Upper lobe of left lung (tissue), 6 donors: ENCODE measurements at regions not wholly inside any gene's neighbourhood (a gene's known extent, or its start where the extent isn't known, plus 50 kb on each side); places are given as distances from the start of the nearest gene placed in this dataset.
"Not testable (repeated sequence)": the region's sequence is repeated elsewhere in the genome, so short reads cannot be mapped to it uniquely, and the experiment has no call there.

Source experiments
- ATAC-seq, 2 donors: fragments of 200-7000 bp; cut with Tn5 transposase; one replicate each; pipeline ENCODE4 v1.9.1; 2022; ENCODE audit warnings: mild to moderate bottlenecking in 2 of 2, moderate library complexity in 2 of 2; ENCODE audit not compliant: low FRiP score in 2 of 2
- DNase-seq, 2 donors: peaks; one replicate each; pipeline ENCODE4 v3.0.0-alpha.2; 2019 to 2020
- H3K27ac ChIP-seq, 4 donors: fragments of 200-600 bp; sonication (generic); one replicate each; pipeline ENCODE4 v1.5.1; 2016 to 2019
- H3K27me3 ChIP-seq, 4 donors: fragments of 200-600 bp; sonication (generic); one replicate each; pipeline ENCODE4 v1.5.1; 2017 to 2019
- H3K36me3 ChIP-seq, 4 donors: fragments of 200-600 bp; sonication (generic); one replicate each; pipeline ENCODE4 v1.5.1; 2016 to 2019
- H3K4me1 ChIP-seq, 4 donors: fragments of 200-600 bp; sonication (generic); one replicate each; pipeline ENCODE4 v1.5.1; 2018 to 2019
- H3K4me3 ChIP-seq, 4 donors: fragments of 200-600 bp; sonication (generic); one replicate each; pipeline ENCODE4 v1.5.1; 2017 to 2019; ENCODE audit warnings: mild to moderate bottlenecking in 2 of 4, moderate library complexity in 1 of 4
- H3K9me3 ChIP-seq, 4 donors: fragments of 200-600 bp; sonication (generic); one replicate each; pipeline ENCODE4 v1.5.1; 2018 to 2019
- CTCF ChIP-seq, 6 experiments: fragments of 450-650 bp in 4 of 6; fragments of 200-600 bp in 2 of 6; sonication (generic) in 2 of 6; IDR thresholded peaks; one replicate each; pipeline ENCODE4 v1.5.1; 2016 to 2019; ENCODE audit warnings: antibody characterized with exemption in 6 of 6
- EP300 ChIP-seq, 4 donors: sonication (generic); formaldehyde crosslinking; IDR thresholded peaks; one replicate each; pipeline ENCODE4 v1.5.1; 2017; ENCODE audit warnings: antibody characterized with exemption in 4 of 4, control low read depth in 2 of 4
- POLR2A ChIP-seq, 4 donors: fragments of 450-650 bp; IDR thresholded peaks; one replicate each; pipeline ENCODE4 v1.5.1; 2016 to 2017; ENCODE audit warnings: antibody characterized with exemption in 4 of 4, mild to moderate bottlenecking in 2 of 4
- POLR2AphosphoS5 ChIP-seq, 2 donors: sonication (generic); formaldehyde crosslinking; IDR thresholded peaks; one replicate each; pipeline ENCODE4 v1.5.1; 2017; ENCODE audit warnings: antibody characterized with exemption in 2 of 2
- WGBS, 2 donors: methylation state at CpG; one replicate each; pipeline ENCODE4 v1.1.5; 2017 to 2018; 5-methylcytosine and 5-hydroxymethylcytosine counted together
- donor health status: DM: no; HTN: no; CAD: no; lungs with moderate emphysema.
- donor health status: DM: no; HTN: yes; CAD: no; lungs with severe emphysema.

- no peak overlapping the region for H3K4me3 ChIP-seq
- 72 to 74% methylated on average over 6 of the region's 6 CpGs for WGBS, 2 donors
- no peaks in the 10 kb centered on the region for H3K36me3 ChIP-seq
- no peaks in the 10 kb centered on the region for H3K9me3 ChIP-seq
- ATAC-seq, result no peak
- H3K27me3 ChIP-seq, result no peaks in the 10 kb centered on the region
- H3K4me1 ChIP-seq, result no peaks in the 10 kb centered on the region
- no peak overlapping the region for H3K27ac ChIP-seq
- TF ChIP-seq POLR2A (IDR thresholded peaks at IDR 0.05) (no peak), POLR2AphosphoS5 (IDR thresholded peaks at IDR 0.05) (no peak), EP300 (IDR thresholded peaks at IDR 0.05) (no peak), CTCF (IDR thresholded peaks at IDR 0.05) (no peak)
- no peak for DNase-seq
These were observed 185.4 kb upstream of the PFKP start for GRCh38 chr10:2881720-2882620.

DNA sequence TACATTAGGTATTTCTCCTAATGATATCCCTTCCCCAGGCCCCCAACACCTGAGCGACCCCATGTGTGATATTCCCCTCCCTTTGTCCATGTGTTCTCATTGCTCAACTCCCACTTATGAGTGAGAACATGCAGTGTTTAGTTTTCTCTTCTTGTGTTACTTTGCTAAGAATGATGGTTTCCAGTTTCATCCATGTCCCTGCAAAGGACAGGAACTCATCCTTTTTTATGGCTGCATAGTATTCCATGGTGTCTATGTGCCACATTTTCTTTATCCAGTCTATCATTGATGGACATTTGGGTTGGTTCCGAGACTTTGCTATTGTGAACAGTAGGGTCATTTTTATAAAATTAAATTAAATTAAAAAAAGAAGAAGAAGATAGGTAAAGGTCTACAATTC lies 187.3 kb upstream of the PFKP start:
- not testable (repeated sequence) for H3K9me3 ChIP-seq, H3K27me3 ChIP-seq, H3K27ac ChIP-seq, H3K4me1 ChIP-seq, DNase-seq, ATAC-seq, H3K4me3 ChIP-seq, H3K36me3 ChIP-seq
- 93 to 97% methylated on average over 2 of the region's 2 CpGs for WGBS, 2 donors

DNA sequence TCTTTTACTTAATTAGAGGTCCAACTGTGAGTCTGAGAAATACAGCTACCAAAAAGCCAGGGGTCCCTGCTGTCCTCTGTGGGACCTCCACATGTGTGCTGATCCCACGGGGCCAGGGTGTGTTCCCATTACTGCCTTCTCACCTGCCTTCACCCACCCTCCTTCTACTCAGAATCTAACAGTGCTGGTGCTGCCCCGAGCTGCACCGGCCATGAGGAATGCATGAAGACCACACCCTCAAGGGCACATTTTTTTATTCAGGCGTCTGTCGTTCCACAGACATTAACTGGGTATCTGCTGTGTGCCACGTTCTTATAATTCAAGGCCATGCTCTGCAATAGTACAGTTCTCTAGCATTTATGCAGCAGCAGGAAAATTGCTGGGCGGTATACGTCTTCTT lies 188.5 kb upstream of the PFKP start:
- no peak overlapping the region for H3K4me3 ChIP-seq
- DNase-seq (no peak), ATAC-seq (no peak)
- 65 to 72% methylated on average over 8 of the region's 8 CpGs for WGBS, 2 donors
- no peaks in the 10 kb centered on the region for H3K4me1 ChIP-seq
- H3K27me3 ChIP-seq, result no peaks in the 10 kb centered on the region
- TF ChIP-seq POLR2AphosphoS5 (IDR thresholded peaks at IDR 0.05), result no peak
- TF ChIP-seq POLR2A (IDR thresholded peaks at IDR 0.05), result no peak
- TF ChIP-seq EP300 (IDR thresholded peaks at IDR 0.05), result no peak
- no peak for TF ChIP-seq CTCF (IDR thresholded peaks at IDR 0.05)
- no peaks in the 10 kb centered on the region for H3K9me3 ChIP-seq
- H3K27ac ChIP-seq, result no peak overlapping the region
- H3K36me3 ChIP-seq, result no peaks in the 10 kb centered on the region

DNA sequence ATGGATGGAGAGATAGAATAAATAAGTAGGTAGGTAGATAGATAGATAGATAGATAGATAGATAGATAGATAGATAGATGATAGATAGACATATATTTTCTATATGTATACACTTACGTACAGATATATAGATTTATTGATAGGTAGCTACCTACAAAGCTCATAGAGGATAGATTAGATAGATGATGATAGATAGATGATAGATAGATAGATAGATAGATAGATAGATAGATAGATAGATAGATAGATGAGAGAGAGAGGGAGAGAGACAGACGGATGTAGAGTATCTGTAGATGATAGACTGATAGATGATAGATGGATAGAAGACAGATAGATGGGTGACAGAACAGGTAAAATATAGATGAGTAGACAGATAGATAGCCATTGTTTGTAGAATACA lies 191.3 kb upstream of the PFKP start:
- no peaks in the 10 kb centered on the region for H3K4me1 ChIP-seq
- DNase-seq, result no peak
- no peaks in the 10 kb centered on the region for H3K9me3 ChIP-seq
- no peaks in the 10 kb centered on the region for H3K27me3 ChIP-seq
- H3K4me3 ChIP-seq, result no peak overlapping the region
- ATAC-seq, result no peak
- 86 to 87% methylated on average over 2 of the region's 2 CpGs for WGBS, 2 donors
- no peaks in the 10 kb centered on the region for H3K36me3 ChIP-seq
- TF ChIP-seq POLR2AphosphoS5 (IDR thresholded peaks at IDR 0.05), result no peak
- no peak overlapping the region for H3K27ac ChIP-seq

GRCh38 chr10:2874963-2875362 lies 192.4 kb upstream of the PFKP start:
- Histone ChIP-seq H3K27ac (no peak overlapping the region), H3K27me3 (no peaks in the 10 kb centered on the region), H3K4me3 (no peak overlapping the region), H3K4me1 (no peaks in the 10 kb centered on the region), H3K9me3 (no peaks in the 10 kb centered on the region), H3K36me3 (no peaks in the 10 kb centered on the region)
- TF ChIP-seq CTCF (IDR thresholded peaks at IDR 0.05), result no peak
- TF ChIP-seq POLR2AphosphoS5 (IDR thresholded peaks at IDR 0.05), result no peak
- TF ChIP-seq POLR2A (IDR thresholded peaks at IDR 0.05), result no peak
- WGBS, 2 donors, result 63 to 64% methylated on average over 6 of the region's 6 CpGs
- DNase-seq, result no peak
- no peak for ATAC-seq

- Histone ChIP-seq H3K4me3 (no peak overlapping the region), H3K27me3 (no peaks in the 10 kb centered on the region), H3K27ac (no peak overlapping the region), H3K9me3 (no peaks in the 10 kb centered on the region), H3K4me1 (no peaks in the 10 kb centered on the region), H3K36me3 (no peaks in the 10 kb centered on the region)
- ATAC-seq (no peak), DNase-seq (no peak)
- 84 to 88% methylated on average over 2 of the region's 2 CpGs for WGBS, 2 donors
- TF ChIP-seq POLR2A (IDR thresholded peaks at IDR 0.05) (no peak), CTCF (IDR thresholded peaks at IDR 0.05) (no peak), EP300 (IDR thresholded peaks at IDR 0.05) (no peak), POLR2AphosphoS5 (IDR thresholded peaks at IDR 0.05) (no peak)
These were observed 193.6 kb upstream of the PFKP start for GRCh38 chr10:2873769-2874168.
